Glomerular visceral epithelial cell (primary cell): ENCODE measurements at regions not wholly inside any gene's neighbourhood (a gene's known extent, or its start where the extent isn't known, plus 50 kb on each side); places are given as distances from the start of the nearest gene placed in this dataset.

Source experiments
- DNase-seq: peaks from one replicate; pipeline ENCODE4 v3.0.0-alpha.2; 2016; ENCODE audit errors: extremely low spot score

DNA sequence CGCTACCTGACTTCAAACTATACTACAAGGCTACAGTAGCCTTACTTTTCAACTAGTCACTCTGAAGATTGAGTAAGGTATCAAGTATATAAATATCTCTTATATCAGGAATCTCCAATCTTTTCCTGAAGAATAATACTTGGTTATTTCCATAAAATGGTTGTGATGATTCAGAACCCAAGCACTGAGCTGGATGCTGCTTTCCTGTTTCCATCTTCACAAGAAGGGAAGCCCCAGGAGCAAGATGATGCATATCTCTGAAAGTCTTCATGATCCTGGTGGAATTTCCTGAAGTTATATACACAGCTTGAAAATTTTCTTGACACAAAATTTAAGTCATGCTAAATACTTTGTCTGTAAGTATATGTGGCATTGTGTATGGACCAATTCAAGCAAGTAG, 243.9 kb upstream of the TANK start:
- DNase-seq = no peak

DNA sequence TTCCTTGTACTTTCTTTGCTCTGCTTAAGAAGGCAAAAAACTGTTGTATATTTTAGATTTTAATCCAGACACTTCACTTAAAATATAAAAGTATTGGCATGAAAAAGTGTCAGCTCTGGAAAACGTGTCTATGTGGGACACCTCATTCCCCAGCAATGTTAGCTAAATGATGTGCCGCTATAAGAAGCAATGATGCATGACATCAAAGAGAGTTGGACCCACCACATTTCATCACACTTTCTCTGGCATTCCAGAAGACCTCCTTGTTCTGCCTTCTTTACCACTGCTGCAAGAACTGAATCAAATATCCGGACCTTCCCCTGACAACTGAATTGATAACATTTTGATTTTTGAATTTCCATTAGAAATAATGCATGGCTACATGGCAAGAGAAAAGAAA, 242.4 kb upstream of the TANK start:
- DNase-seq = peak; percentile 64

DNA sequence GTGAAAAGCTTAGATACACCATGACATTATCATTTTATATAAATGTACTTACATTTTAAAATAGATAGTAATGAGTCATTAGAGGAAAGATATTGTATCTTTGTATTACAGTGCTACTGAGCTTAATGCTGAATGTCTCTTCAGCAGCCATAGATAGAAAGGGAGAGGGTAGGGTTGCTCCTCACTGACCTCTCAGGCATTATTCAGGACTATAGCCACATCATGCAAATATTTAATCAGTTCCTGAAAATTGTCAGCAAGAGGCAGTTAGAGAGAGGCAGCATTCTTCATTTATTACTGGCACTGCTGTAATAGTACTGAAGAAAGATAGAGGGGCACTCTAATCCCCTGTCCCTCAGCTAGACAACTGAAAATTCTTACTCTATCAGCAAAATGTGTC, 242.0 kb upstream of the TANK start:
- no peak for DNase-seq

DNA sequence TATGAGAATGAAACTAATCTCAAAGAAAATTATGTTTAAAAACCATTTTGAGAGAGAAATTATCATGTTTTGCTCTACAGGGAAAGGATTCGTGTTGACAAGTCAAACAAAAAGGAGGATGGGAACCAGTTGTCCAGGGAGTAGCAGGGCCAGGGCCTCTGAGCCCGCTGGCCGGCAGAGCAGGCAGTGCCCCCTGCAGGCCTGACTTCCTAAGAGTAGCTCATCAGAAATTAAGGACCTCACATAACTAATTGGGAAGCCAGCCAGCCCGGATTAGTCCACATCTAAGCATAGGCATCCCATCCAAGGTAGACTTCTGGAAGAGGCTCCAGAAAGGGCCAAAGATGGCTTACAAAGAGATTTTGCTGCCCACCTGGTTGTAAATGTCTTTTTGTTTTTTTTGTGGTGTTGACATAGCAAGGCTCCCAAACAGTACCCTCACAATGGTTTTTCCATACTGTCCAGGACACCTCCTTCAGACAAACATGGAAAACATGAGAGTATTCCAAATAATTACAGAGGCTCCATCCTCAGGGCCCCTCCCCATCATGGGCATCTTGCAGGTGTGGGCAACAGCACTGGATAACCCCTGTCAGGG, 241.2 kb upstream of the TANK start:
- DNase-seq = peak; percentile 23

DNA sequence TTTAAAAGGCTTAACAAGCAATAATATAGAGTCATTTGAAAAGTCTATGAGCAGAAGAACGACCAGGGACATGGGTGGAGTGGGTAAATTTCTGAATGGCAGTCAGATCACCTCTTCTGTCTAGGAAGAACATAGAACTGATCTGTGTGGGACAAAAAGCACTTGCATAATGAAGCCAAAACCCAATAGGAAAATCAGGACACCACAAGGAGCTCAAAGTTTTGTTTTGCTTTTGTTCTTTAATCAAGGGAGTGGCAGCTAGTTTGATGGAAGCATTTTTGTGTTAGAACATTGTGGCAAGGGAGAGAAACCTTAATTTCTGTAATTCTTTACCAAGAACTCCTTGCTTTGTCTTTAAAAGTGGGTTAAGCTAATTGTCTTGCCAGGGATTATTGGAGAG, 240.2 kb upstream of the TANK start:
- DNase-seq = no peak

DNA sequence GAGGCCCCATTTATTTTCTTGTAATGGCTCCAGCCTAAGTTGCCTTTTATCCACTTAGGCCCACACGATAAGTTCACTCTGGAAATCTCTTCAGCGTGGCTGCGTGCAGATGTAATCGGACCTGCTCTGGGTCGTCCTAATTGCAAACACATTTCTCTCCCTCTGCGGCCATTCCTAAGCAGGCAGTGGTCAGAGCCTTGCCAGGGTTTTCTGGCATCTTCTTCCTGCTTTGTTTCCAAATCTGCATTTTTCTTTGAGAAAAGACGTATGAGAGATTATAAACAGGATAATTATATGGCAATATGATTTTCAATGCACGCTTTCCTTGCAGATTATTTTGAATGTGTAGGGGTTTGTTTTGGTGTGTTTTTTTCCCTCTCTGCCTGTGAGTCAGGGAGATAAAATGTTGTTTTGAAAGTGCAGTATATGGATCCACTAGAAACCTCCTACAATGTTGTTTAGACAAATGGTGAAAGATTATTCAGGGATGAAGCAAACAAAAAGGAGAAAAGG, 239.4 kb upstream of the TANK start:
- no peak for DNase-seq

DNA sequence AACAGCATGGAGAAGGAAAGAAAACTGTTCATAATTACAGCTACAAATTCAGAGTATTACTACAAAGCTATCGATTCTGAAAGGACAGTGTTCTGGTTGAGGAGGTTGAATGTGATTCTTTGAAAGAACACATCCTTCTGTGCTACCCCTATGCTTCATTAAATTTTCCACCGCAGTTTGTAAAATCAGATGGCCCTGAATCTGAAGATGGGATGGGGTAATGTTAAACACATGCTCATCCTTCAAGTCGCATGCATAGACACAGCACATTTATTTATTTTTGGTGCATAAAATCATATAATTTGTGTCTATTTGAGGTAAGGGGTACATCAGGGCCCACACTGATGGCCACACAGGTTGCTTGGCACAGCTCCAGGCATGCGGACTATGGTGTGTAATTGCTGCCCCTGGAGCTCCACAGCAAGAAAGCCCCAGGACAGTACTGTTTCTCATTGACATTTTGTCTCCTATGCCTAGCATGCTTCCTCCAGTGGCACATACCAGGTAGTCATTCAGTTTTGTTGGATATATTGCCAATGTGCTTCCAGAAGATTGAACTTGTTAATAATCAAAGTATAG, 238.8 kb upstream of the TANK start:
- no peak for DNase-seq

DNA sequence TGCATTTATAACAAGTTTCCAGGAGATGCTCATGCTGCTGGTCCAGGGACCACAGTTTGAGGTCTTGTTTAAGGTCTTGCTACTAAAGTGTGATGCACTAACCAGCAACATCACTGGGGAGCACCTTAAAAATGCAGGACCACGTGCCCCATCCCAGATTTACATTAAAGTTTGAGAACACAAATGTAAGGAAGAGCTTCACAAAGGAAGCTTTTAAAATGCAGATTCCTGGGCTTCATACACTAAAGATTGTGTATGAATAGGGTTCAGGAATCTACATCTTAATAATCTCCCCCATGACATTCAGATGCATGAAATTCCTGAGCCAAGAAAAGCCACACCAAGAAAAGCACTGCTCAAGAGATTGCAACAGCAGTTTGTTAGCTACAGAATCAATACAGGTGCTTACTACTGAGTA, 235.3 kb upstream of the TANK start:
- DNase-seq = no peak

DNA sequence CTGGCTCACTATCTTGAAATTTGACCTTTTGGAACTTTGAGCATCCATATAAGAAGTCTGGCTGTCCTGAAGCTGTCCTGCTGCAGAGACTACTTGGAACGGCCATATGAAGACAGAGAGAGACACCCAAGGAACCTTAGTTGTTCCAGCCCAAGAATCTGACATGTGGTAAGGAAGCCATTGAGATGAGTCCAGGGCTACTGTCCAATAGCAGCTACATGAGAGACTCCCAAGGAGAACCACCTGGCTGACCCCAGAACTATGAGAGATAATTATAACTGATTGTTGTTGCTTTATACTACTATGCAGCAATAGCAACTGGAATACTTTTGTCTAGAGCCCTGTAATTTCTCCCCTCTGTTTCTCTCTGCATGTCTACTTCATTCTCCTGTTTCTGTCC, 234.3 kb upstream of the TANK start:
- DNase-seq = no peak

DNA sequence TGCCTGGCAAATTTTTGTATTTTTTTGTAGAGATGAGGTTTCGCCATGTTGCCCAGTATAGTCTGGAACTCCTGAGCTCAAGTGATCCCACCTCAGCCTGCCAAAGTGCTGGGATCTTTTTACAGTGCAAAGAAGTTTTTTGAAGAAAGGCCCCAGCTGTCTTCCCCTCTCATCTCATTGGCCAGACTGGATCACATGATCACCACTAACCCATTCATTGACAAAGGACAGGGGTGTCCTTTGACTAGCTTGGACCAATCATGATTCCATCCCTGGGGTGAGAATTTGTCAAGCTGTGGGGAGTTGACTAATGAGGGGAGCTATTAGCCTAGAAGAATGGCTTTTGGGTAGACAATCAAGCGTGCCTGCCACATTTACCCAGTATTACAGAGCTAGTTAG, 232.9 kb upstream of the TANK start:
- no peak for DNase-seq

DNA sequence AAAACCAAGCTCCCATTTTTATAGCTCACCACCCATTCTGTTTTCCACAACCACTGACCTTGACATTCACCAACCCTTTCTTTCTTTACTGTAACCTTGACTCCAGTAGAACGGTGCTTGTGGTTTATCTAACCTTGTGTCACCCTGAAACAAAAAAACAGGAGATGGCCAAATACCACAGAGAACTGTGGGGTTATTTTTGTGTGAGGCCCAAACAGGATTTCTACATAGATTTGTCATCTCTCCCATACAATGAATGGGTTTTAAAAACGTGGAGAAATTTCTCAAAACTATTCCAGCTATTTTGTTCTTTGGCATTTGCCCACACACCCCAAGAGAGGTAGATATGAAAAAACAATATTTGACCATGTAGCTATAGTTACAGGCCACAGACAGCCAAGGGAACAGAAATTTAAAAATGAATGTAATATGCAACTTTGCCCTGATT, 231.3 kb upstream of the TANK start:
- DNase-seq = peak; percentile 26

DNA sequence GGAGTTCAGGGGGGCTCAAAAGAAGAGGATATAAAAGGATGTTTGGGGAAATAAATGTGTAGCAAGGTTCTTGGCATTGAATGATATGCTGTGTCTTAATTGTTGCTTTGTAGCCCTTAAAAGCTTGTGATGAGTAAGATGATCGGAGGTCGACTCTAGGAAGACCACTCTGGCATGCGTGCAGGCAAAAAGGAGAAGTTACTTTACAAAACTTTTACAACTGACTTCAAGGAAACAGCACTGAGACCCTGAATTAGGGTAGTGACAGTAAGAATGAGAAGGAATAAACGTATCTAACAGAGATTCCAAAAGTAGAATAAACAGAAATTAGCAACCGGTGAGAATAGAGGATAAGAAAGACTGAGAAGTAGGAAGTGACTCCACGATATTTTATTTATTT, 228.7 kb upstream of the TANK start:
- DNase-seq = no peak

DNA sequence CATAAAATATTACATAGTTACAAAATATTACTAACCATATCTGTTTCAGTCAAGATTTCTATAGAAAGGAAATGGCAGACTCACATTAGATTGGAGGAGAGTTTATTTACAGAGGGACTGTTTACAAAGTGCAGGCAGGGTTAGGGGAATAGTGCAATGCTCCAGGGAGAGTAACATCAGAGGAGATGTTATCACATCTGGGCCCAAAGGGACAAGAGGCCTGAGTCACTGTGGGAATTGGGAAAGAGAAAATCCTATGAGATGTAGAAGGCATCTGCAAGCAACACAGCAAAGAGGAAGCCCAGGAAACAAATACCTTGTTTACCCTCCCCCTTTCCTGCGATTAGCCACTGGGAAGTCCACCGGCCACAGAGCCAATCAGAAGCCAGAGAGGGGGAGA, 227.3 kb upstream of the TANK start:
- no peak for DNase-seq

DNA sequence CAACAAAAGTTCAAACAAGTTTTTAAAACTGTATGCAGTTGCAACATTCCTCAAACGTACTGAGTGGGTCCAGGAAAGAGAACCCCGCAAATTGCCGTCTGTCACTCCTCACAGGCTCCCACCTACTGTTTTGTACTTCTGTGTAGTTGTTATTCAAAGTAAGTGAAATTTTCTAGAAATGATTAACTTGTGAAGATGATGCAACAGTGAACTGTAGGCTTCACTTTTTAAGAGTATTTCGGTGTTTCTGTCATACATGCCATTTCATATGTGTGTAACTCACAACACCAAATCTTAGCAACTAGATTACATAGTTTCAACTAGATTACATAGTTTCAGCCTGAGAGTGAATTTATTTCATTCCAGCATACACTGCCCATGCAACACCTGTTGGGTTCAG, 226.0 kb upstream of the TANK start:
- no peak for DNase-seq

DNA sequence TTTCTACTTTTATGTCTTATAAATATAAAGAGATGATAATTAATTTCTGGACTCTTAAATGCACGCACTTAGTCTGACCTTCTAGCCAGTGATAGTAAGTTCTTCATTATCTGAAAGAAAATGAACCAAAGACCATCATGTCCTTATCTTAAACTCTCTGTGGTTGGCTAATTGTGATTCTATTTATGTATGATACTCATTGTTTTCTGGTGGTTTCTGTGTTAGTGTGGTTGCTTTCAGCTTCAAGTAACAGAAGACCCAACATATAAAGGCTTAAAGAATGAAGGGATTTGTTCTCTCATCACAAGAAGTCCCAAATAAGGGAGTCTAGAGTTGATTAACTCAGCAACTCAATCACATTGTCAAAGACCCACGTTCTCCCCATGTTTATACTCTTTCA, 225.2 kb upstream of the TANK start:
- no peak for DNase-seq

DNA sequence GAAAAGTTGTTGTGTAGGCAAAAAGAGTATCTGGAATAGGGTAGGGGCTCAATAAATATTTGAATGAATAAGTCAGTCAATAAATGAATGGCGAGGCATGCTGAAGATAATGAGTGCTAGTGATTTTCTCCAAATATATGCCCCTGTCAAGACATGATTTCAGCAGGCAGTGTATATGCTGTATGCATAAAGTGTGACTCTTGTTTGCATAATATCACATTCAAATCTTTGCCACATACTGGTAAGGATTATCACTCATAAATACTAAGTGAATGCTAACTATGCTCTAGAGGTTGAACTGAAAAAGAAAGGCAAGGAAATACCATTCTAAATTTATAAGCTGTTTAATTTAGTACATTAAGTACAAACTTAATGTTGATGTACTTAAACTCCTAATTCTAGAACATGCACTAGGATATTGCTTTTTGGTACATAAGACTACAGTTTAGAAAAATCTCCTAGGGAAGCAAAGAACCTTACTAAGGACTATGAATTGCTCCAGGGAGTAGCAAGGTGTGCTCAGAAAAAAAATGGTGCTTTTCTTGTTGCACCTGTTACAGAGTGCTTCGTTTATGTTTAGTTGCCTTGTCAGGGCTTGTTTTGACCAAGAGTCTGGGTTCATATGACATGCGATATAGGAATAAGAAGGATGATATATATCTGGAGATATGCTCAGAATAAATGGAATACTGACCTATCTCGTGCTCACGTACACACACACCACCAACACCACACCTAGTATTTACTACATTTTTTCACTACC, 224.0 kb upstream of the TANK start:
- DNase-seq = no peak

DNA sequence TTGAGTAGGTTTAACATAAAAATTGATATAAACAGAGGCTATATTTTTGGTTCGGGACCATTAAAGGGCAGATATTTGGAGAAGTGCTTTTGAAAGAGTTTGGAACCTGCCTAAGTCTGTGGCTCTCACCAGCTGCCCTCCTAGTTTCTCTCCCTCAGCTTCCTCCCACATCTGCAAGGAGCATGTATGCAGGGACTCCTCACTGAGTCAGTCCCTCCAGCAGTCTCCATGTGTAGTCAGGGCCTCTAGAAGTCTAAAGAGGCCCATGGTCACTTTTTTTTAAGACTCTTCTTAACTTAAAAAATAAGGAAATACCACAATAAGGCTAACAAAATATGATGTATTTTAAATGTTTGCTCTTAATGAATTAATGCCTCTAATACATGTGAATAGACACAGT, 220.0 kb upstream of the TANK start:
- no peak for DNase-seq

DNA sequence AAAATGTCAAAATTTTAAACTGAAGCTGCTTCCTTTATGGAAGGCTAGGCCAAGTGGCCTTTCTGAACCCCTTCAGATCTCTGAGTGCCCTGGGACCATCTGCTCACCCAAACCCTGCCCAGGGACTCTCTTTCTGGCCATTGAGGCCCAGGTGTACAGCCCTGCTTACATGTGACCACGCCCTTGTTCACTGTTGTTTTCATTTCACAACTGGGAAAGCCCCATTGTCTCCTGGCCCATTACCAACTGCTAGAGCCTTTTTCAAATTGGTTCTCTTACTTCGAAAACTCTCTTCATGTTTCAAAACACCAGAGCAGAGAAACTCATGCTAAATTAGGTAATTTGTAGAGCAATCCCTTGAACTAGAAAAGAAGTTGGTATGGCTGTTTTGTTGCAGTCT, 219.5 kb upstream of the TANK start:
- DNase-seq = no peak

DNA sequence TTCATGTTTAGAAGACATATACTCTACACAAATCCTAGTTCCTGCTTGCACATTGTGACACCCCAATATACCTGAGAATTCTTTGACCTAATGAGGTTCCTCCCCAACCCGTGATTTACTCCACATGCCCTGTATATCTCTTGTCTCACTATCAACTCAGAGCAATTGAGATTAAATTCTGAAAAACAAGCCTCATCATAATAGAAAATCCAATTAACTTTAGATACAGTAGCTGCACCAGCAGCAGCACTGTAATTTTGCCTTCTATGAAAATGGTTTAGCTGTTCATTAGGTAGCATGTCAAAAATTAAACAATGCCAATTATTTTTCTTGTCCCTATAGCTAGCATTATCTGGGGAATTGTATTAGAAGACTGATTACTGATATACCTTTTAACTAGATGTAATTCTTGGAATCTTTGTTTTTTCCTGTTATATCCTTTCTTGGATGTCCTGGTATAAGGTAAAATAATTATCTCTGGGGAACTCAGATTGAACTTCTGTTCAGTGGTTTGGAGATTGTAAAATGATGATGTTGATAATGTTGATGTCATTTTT, 218.9 kb upstream of the TANK start:
- DNase-seq = no peak

DNA sequence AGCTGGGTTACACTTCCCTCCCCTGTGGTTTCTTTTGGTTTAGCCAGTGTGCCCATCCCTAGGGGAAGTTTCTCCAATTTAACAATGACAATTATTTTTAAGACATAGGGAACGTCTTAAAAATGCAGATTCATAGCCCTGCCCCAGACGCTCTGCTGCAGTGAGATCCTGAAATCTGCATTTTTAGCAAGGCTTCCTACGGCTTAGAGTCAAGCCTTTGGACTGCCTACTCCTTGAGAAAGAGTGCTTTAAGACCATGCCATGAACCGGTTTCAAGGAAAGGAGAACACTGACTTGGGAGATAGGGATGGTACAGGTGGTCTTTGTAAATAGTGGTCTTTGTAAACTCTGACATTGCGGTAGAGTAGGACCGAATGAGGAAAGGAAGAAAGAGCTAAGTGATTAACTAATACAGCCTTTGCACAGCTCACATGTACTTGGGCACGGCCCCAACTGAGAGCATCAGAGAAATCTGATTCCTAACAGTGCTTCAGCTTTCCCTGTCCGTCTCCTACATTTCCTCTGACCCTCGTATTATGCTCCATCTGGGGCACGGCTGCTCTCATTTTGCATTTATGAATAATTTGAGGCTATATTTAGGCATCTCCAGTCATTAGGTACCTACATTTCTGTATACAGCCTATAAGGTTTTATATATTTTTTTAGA, 217.6 kb upstream of the TANK start:
- no peak for DNase-seq

DNA sequence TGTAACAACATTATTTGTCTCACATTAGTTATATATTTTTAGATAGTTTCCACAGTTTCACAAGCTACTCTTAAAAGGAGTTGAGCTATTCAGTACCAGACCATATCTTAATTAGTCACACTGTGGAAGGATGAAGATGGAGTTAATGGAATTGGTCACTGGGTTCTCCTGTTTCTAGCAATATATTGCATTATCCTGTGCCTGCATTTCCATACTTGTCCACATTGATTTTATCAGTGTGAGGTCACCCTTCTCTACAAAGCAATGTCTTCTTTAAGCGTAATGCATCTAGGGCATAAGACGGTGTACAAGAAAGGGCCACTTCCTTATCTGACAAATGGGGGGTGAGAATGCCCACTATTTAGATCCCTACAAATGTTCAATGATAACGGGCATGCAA, 216.8 kb upstream of the TANK start:
- no peak for DNase-seq

DNA sequence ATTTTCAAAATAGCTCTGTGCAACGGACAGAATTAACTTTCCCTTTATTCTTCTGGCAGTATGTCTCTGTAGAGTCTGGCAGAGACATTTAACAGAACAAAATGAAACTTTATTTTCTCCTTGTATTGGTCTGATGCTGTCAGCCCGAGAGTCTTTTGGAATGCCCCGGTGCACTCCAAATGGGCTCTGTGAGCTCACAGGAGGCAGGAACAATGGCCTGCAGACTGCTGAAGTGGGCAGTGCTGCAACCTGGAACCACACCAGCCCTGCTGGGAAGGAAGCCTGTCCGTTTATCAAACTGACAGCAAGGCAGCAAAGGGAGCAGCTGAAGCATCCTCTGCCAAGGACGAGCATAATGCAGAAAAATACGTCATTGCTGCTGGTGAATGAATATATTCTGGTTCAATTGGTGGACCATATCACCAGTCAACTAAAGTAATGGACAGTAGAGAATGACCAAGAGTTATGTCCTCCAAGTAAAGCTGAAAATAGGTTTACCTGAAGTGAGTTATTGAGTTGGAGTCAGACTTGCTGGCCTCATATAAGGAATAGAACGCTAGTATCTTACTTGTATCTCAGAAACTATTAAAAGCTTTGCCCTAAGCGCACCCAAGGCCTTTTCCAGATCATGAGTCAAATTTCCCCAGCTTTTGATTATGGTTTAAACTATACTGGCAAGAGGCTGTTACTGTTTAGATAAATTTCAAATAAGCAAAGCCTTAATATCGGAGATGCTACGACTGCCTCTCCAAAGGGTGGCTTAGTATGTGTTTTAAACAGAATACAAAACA, 207.6 kb upstream of the TANK start:
- DNase-seq = no peak
